CD4-positive, alpha-beta memory T cell (primary cell): ENCODE measurements at regions not wholly inside any gene's neighbourhood (a gene's known extent, or its start where the extent isn't known, plus 50 kb on each side); places are given as distances from the start of the nearest gene placed in this dataset.
"Not testable (repeated sequence)": the region's sequence is repeated elsewhere in the genome, so short reads cannot be mapped to it uniquely, and the experiment has no call there.

Experiments
- CTCF ChIA-PET: fragments of 350-600 bp; sonication (Branson Sonifier 250); formaldehyde crosslinking; loops from one replicate; lab custom pipeline; 2021; ENCODE audit warnings: inconsistent platforms; ENCODE audit not compliant: partially characterized antibody; lab: Charles Lee
- POLR2A ChIA-PET: fragments of 350-600 bp; sonication (Branson Sonifier 250); formaldehyde crosslinking; loops from one replicate; lab custom pipeline; 2021; ENCODE audit not compliant: partially characterized antibody; lab: Charles Lee
- DNase-seq, 5 donors: peaks; one replicate each; pipeline versions ENCODE4 v3.0.0 to v3.0.0-alpha.2; 2020 to 2022; ENCODE audit warnings: mixed read lengths in 1 of 5
- H3K27ac ChIP-seq: one replicate; pipeline ENCODE4 v1.7.0; 2013; ENCODE audit warnings: low read depth, low read length
- H3K27me3 ChIP-seq: 2 replicates; pipeline ENCODE4 v1.7.0; 2013; ENCODE audit warnings: mild to moderate bottlenecking, low read length, moderate library complexity; ENCODE audit not compliant: insufficient read depth
- H3K36me3 ChIP-seq: 2 replicates; pipeline ENCODE4 v1.7.0; 2013; ENCODE audit warnings: mild to moderate bottlenecking, low read length, moderate library complexity; ENCODE audit not compliant: insufficient read depth
- H3K4me1 ChIP-seq: 2 replicates; pipeline ENCODE4 v1.7.0; 2013; ENCODE audit warnings: mild to moderate bottlenecking, low read length, moderate library complexity; ENCODE audit not compliant: insufficient read depth
- H3K4me3 ChIP-seq, 2 donors: one replicate each; pipeline ENCODE4 v1.7.0; 2013; ENCODE audit warnings: low read length in 2 of 2, mild to moderate bottlenecking in 1 of 2
- H3K9me3 ChIP-seq, 2 donors: one replicate each; pipeline ENCODE4 v1.7.0; 2013; ENCODE audit warnings: low read length in 2 of 2, control low read depth in 1 of 2; ENCODE audit not compliant: control insufficient read depth in 1 of 2
- H3K27ac Mint-ChIP-seq, 7 donors: one replicate each; pipeline ENCODE4 v1.8.0; 2020 to 2021; ENCODE audit warnings: mixed read lengths in 7 of 7, mild to moderate bottlenecking in 6 of 7, inconsistent platforms in 3 of 7, moderate library complexity in 3 of 7
- H3K27me3 Mint-ChIP-seq, 2 donors: one replicate each; pipeline ENCODE4 v1.8.0; 2020 to 2021; ENCODE audit warnings: mixed read lengths in 2 of 2
- H3K36me3 Mint-ChIP-seq, 2 donors: one replicate each; pipeline ENCODE4 v1.8.0; 2020 to 2021; ENCODE audit warnings: mixed read lengths in 2 of 2, inconsistent platforms in 1 of 2, mild to moderate bottlenecking in 1 of 2
- H3K4me1 Mint-ChIP-seq, 4 donors: one replicate each; pipeline ENCODE4 v1.8.0; 2020 to 2021; ENCODE audit warnings: mixed read lengths in 4 of 4, mild to moderate bottlenecking in 1 of 4
- H3K4me3 Mint-ChIP-seq, 8 donors: one replicate each; pipeline ENCODE4 v1.8.0; 2020 to 2021; ENCODE audit warnings: mixed read lengths in 8 of 8, mild to moderate bottlenecking in 7 of 8, moderate library complexity in 6 of 8, inconsistent platforms in 3 of 8
- H3K9me3 Mint-ChIP-seq, 8 donors: one replicate each; pipeline ENCODE4 v1.8.0; 2020 to 2021; ENCODE audit warnings: mixed read lengths in 8 of 8, mild to moderate bottlenecking in 5 of 8, inconsistent platforms in 3 of 8, moderate library complexity in 1 of 8
- intact Hi-C: fragments of 100-400 bp; cut with micrococcal nuclease; formaldehyde crosslinking; loops from one replicate; pipeline ENCODE4 v1.15.1; 2023

- Histone ChIP-seq H3K4me1 (no peaks in the 10 kb centered on the region), H3K27ac (no peak overlapping the region), H3K4me3 (no peak overlapping the region), H3K9me3 (no peaks in the 10 kb centered on the region), H3K36me3 (no peaks in the 10 kb centered on the region), H3K27me3 (no peaks in the 10 kb centered on the region)
- H3K27ac Mint-ChIP-seq: no peak overlapping the region
- H3K4me1 Mint-ChIP-seq: no peaks in the 10 kb centered on the region
- CTCF ChIA-PET: no interaction called here
- no peaks in the 10 kb centered on the region for H3K36me3 Mint-ChIP-seq
- intact Hi-C loops: no loop called here
- H3K4me3 Mint-ChIP-seq: no peak overlapping the region
- POLR2A ChIA-PET: no interaction called here
- peaks cover 0 to 10% (median 0%) of the 10 kb centered on the region in 8 donors for H3K9me3 Mint-ChIP-seq
- no peaks in the 10 kb centered on the region for H3K27me3 Mint-ChIP-seq
- no peak for DNase-seq
These were observed 487.1 kb downstream of the PLOD2 start for GRCh38 chr3:145673838-145674237.

GRCh38 chr3:145678401-145678800 is 482.6 kb downstream of the PLOD2 start:
- Histone ChIP-seq H3K4me1 (no peaks in the 10 kb centered on the region), H3K4me3 (no peak overlapping the region), H3K9me3 (no peaks in the 10 kb centered on the region), H3K36me3 (no peaks in the 10 kb centered on the region), H3K27ac (no peak overlapping the region), H3K27me3 (no peaks in the 10 kb centered on the region)
- intact Hi-C loops: no loop called here
- Mint-ChIP-seq H3K36me3 (no peaks in the 10 kb centered on the region), H3K27me3 (no peaks in the 10 kb centered on the region), H3K4me3 (no peak overlapping the region), H3K27ac (no peak overlapping the region), H3K4me1 (no peaks in the 10 kb centered on the region), H3K9me3 (no peaks in the 10 kb centered on the region)
- POLR2A ChIA-PET: no interaction called here
- CTCF ChIA-PET: no interaction called here
- DNase-seq: no peak

GRCh38 chr3:145681181-145681580 is 479.8 kb downstream of the PLOD2 start:
- POLR2A ChIA-PET: no interaction called here
- intact Hi-C loops: no loop called here
- Histone ChIP-seq H3K4me1 (no peaks in the 10 kb centered on the region), H3K9me3 (no peaks in the 10 kb centered on the region), H3K27me3 (no peaks in the 10 kb centered on the region), H3K36me3 (no peaks in the 10 kb centered on the region), H3K4me3 (no peak overlapping the region), H3K27ac (no peak overlapping the region)
- no peak overlapping the region for H3K4me3 Mint-ChIP-seq
- H3K36me3 Mint-ChIP-seq: no peaks in the 10 kb centered on the region
- no peak for DNase-seq
- H3K27ac Mint-ChIP-seq: no peak overlapping the region
- H3K27me3 Mint-ChIP-seq: no peaks in the 10 kb centered on the region
- peaks cover 0 to 3% (median 0%) of the 10 kb centered on the region in 8 donors for H3K9me3 Mint-ChIP-seq
- no peaks in the 10 kb centered on the region for H3K4me1 Mint-ChIP-seq
- CTCF ChIA-PET: no interaction called here

- POLR2A ChIA-PET, DNase-seq, H3K27ac ChIP-seq, H3K27me3 ChIP-seq, H3K36me3 Mint-ChIP-seq, H3K4me3 Mint-ChIP-seq, H3K36me3 ChIP-seq, H3K27me3 Mint-ChIP-seq, H3K9me3 Mint-ChIP-seq, intact Hi-C loops, H3K4me1 ChIP-seq, H3K4me3 ChIP-seq, H3K27ac Mint-ChIP-seq, H3K4me1 Mint-ChIP-seq, CTCF ChIA-PET, H3K9me3 ChIP-seq: not testable (repeated sequence)
These were observed 473.0 kb downstream of the PLOD2 start for GRCh38 chr3:145687978-145688377.

- intact Hi-C loops: no loop called here
- POLR2A ChIA-PET: no interaction called here
- Mint-ChIP-seq H3K9me3 (peaks cover 0 to 6% (median 0%) of the 10 kb centered on the region in 8 donors), H3K36me3 (no peaks in the 10 kb centered on the region), H3K4me3 (no peak overlapping the region), H3K27ac (no peak overlapping the region), H3K27me3 (no peaks in the 10 kb centered on the region), H3K4me1 (no peaks in the 10 kb centered on the region)
- H3K9me3 ChIP-seq: no peaks in the 10 kb centered on the region
- H3K36me3 ChIP-seq: no peaks in the 10 kb centered on the region
- CTCF ChIA-PET: no interaction called here
- H3K4me3 ChIP-seq: no peak overlapping the region
- no peak for DNase-seq
- H3K27ac ChIP-seq: no peak overlapping the region
- H3K4me1 ChIP-seq: no peaks in the 10 kb centered on the region
- no peaks in the 10 kb centered on the region for H3K27me3 ChIP-seq
These were observed 468.2 kb downstream of the PLOD2 start for GRCh38 chr3:145692751-145693150.

GRCh38 chr3:145696011-145696410 is 465.0 kb downstream of the PLOD2 start:
- Histone ChIP-seq H3K9me3 (no peaks in the 10 kb centered on the region), H3K4me1 (no peaks in the 10 kb centered on the region), H3K27ac (no peak overlapping the region), H3K4me3 (no peak overlapping the region), H3K36me3 (no peaks in the 10 kb centered on the region), H3K27me3 (no peaks in the 10 kb centered on the region)
- POLR2A ChIA-PET: no interaction called here
- no peak for DNase-seq
- Mint-ChIP-seq H3K27me3 (no peaks in the 10 kb centered on the region), H3K36me3 (no peaks in the 10 kb centered on the region), H3K27ac (no peak overlapping the region), H3K9me3 (peaks cover 0 to 6% (median 0%) of the 10 kb centered on the region in 8 donors), H3K4me1 (no peaks in the 10 kb centered on the region), H3K4me3 (no peak overlapping the region)
- intact Hi-C loops: no loop called here
- CTCF ChIA-PET: no interaction called here

- DNase-seq: no peak
- Mint-ChIP-seq H3K36me3 (no peaks in the 10 kb centered on the region), H3K4me3 (no peak overlapping the region), H3K4me1 (no peaks in the 10 kb centered on the region), H3K27ac (no peak overlapping the region), H3K27me3 (no peaks in the 10 kb centered on the region), H3K9me3 (peaks cover 0 to 4% (median 0%) of the 10 kb centered on the region in 8 donors)
- no peaks in the 10 kb centered on the region for H3K36me3 ChIP-seq
- CTCF ChIA-PET: no interaction called here
- H3K4me3 ChIP-seq: no peak overlapping the region
- H3K27me3 ChIP-seq: no peaks in the 10 kb centered on the region
- intact Hi-C loops: no loop called here
- POLR2A ChIA-PET: no interaction called here
- no peaks in the 10 kb centered on the region for H3K9me3 ChIP-seq
- H3K4me1 ChIP-seq: no peaks in the 10 kb centered on the region
- no peak overlapping the region for H3K27ac ChIP-seq
These were observed 462.7 kb downstream of the PLOD2 start for GRCh38 chr3:145698250-145698649.

GRCh38 chr3:145698749-145699148 is 462.2 kb downstream of the PLOD2 start:
- DNase-seq: no peak
- H3K4me1 Mint-ChIP-seq: no peaks in the 10 kb centered on the region
- no peaks in the 10 kb centered on the region for H3K4me1 ChIP-seq
- no peaks in the 10 kb centered on the region for H3K27me3 Mint-ChIP-seq
- intact Hi-C loops: no loop called here
- no peaks in the 10 kb centered on the region for H3K36me3 Mint-ChIP-seq
- H3K9me3 Mint-ChIP-seq: peaks cover 0 to 6% (median 0%) of the 10 kb centered on the region in 8 donors
- no peak overlapping the region for H3K27ac ChIP-seq
- ChIA-PET POLR2A (no interaction called here), CTCF (no interaction called here)
- no peaks in the 10 kb centered on the region for H3K27me3 ChIP-seq
- no peak overlapping the region for H3K27ac Mint-ChIP-seq
- H3K9me3 ChIP-seq: no peaks in the 10 kb centered on the region
- no peak overlapping the region for H3K4me3 ChIP-seq
- no peaks in the 10 kb centered on the region for H3K36me3 ChIP-seq
- H3K4me3 Mint-ChIP-seq: no peak overlapping the region
